HG03025 (cell line): ENCODE measurements at regions not wholly inside any gene's neighbourhood (a gene's known extent, or its start where the extent isn't known, plus 50 kb on each side); places are given as distances from the start of the nearest gene placed in this dataset.

Source experiments
- ATAC-seq: cut with Tn5 transposase; IDR thresholded peaks from one replicate; pipeline ENCODE4 v1.9.1; 2021; ENCODE audit warnings: mild to moderate bottlenecking, moderate library complexity; ENCODE audit not compliant: unreplicated experiment, low FRiP score

- no peak for ATAC-seq
These were observed 212.0 kb upstream of the MYT1L start for GRCh38 chr2:2542966-2543611.

DNA sequence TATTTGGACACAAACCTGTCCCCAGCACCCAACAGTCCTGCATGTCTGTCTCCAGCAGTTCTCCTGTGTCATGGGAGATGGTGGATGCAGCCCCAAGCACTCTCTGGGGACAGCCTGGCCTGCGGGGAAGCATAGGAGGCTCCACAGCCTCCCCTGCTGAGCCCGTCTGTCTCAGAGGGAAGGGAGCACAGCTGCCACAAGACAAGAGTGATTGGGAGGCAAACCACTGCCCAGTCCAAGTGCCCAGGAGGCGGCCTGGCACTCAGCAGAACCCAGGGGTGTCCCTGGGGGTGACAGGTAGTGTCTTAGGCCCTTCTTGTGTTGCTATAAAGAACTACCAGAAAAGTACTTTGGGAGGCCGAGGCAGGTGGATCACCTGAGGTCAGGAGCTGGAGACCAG is 211.2 kb upstream of the MYT1L start:
- ATAC-seq, result no peak

DNA sequence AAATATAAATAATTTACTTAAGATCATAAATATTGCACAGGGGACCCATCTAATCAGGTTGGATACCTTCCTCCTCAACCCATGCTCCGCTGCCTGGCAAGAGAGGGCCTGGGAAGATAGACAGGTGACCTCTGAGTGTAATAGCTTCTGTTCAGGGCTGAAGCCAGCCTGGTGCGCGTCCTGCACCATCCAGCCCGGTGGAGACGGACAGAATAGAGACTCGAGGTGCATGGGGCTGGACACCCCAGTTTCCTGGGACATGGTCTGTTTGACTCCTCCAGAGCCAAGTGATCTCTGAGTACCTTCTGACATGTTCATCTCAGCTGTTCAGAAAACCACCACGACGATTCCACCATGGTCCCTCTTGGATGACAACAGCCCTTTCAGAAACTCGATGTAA is 209.3 kb upstream of the MYT1L start:
- no peak for ATAC-seq

- no peak for ATAC-seq
These were observed 205.5 kb upstream of the MYT1L start for GRCh38 chr2:2536416-2537056.

DNA sequence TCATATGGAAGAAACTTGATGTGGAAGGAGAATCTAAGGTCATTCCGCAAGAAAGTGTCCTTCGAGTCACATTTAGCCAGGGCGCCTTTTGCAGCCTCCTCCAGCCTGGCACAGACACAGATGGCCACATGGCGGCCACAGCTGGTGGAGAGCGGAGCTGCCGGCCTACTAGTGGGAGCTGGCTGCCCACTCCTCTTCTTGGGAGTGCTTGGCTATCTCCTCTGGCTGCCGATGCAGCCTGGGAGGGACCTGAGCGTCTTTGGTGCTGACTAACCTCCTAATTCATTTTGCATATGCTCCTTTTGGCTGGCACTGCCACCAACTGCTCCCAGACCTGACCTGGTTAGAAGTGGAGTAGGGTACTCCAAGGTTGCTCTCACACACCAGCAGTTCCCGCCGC is 199.3 kb upstream of the MYT1L start:
- no peak for ATAC-seq

DNA sequence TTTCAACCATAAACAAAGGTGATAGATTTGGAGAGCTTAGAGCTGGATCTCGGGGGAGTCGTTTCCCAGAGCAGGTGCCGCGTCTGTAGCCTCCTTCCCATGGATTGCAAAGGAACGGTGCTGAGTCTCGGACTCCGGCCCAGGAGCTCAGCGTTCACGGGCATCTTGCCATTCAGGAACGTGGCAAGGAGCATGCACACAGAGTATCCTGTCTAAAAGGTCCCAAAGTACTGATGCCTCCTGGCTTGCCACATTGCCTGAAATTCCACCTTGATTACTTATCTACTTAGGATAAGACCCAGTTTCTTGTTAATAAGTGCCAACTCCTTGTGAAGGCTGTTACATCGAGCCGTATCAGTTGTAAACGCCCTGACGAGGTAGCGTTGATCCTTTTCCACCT is 197.8 kb upstream of the MYT1L start:
- no peak for ATAC-seq

GRCh38 chr2:2527148-2527547 is 196.1 kb upstream of the MYT1L start:
- no peak for ATAC-seq

DNA sequence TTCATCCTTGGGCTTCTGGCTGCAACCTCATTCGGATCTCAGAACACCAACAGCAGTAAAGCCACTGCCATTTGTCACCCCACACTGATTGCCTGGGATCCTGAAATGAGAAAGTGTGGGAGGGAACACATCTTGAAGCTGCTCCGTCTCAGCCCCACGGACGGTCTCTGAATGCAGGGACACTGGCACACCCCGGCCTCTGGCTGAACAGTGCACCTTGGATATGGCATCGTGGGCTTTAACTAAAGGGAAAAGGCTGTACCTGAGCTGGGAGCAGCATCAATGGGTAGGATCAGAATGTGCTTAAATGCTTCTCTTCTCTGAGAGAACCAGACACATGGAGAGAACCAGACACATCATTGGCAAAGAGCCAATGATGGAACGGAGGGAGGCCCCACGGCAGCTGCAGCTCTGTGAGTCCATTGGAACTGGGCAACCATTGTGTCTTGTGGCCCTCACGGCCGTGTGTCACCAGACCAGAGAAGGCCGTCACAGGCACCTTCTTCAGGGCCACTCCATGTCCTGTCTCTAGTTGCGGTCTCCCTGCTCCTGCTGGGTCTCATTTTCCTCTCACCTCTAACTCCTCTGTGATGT is 193.4 kb upstream of the MYT1L start:
- ATAC-seq, result no peak

- no peak for ATAC-seq
These were observed 192.6 kb upstream of the MYT1L start for GRCh38 chr2:2523461-2524347.

GRCh38 chr2:2520401-2520811 is 189.3 kb upstream of the MYT1L start:
- no peak for ATAC-seq

DNA sequence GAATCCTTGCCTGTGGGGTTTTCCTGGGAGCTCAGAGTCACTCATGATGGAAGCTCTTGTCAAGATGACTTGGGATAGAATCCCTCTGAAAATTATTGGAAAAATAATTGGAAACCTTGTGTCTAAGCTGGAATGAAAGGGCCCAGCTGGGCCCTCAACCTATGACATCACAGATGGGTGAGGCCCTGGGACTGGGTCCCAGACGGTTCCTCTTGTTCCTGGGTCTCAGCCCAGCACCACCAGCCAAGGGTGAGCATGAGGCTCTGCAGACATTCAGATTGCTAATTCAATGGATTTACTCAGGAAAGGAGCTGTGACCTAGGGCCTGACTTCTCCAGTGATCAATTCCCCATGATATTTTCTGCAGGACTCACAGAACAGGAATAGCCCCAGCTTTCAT is 188.3 kb upstream of the MYT1L start:
- ATAC-seq, result no peak

DNA sequence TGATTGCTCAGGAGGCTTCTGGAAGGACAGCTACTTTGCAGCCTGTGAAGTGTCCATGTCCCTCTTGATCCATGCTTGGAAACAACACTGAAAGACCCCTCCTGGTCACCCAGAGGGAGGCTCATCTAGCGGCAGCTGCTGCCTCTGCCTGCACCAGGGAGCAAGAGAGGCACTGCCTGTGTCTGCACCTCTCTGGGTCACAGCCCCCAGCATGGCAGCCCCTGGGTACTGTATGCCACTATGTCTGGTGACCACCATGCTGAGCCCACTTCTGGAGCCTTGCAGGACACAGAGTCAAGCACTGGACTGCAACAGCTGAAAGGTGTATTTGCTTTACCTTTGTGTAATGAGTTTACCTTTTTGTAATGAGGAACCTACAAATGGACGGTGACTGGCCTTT is 186.3 kb upstream of the MYT1L start:
- no peak for ATAC-seq

DNA sequence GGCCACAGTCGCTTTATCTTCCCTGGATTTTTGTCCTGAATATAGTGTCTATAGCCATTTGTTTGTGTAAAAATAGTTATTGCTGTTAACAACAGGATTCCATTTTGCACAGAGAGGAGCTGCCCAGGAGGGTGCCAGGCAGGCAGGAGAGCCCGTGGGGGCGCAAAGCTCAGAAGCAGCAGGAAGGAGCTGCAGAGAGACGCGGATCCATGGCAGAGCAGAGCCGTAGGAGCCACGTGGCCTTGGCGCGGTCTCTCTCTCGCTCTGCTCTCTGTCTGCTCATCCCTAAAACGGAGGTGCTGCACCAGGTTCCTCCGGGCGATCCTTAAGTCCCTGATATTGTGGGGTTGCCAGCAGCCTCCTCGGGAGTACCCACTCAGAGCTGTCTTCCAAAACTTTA is 185.3 kb upstream of the MYT1L start:
- ATAC-seq, result no peak

GRCh38 chr2:2512931-2513330 is 181.9 kb upstream of the MYT1L start:
- no peak for ATAC-seq

DNA sequence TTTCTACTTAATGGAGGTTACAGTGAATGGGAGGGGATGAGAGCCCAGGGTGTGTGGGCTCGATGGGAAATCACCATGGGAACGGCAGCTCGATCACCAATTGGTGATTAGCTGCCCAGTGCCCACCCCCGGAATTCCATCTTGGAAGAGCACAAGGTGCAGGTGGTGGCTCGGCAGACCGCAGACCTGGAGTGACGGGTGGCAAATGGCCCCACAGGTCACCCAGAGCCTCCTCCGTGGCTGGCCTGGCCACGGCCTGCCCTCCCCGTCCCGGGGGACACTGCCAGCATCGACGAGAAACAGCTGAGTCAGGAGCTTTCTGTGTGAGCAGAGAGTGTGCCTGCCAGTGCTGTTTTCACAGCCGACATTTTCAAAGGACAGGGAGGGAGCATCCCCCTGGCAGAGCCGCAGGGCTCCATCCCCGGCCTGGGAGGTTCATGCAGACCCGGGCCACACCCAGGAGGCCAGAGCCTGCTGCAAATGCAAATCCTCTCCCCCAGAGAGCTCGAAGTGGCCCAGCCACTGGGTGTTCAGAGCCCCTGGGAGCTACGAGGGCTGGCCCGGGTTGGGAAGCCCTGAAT is 176.4 kb upstream of the MYT1L start:
- no peak for ATAC-seq

DNA sequence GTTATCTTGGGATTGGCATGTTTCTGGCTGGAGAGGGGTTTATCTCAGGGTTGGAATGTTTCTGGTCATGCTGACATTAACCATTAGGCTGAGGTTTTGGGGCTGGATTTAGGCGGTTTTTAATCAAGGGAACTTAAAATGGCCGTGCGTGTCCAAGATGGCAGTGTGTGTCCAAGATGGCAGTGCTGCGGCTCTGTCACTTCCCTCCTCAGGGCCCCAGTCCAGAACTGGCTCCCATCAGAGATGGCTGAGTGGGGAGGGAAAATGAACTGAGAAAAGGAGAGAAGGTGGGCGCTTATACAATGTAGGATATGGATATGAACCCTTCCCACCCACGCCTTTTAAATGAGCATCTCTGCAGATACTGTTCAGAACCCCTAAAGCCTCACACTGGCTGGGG is 175.5 kb upstream of the MYT1L start:
- ATAC-seq, result no peak

GRCh38 chr2:2505604-2506003 is 174.5 kb upstream of the MYT1L start:
- no peak for ATAC-seq

DNA sequence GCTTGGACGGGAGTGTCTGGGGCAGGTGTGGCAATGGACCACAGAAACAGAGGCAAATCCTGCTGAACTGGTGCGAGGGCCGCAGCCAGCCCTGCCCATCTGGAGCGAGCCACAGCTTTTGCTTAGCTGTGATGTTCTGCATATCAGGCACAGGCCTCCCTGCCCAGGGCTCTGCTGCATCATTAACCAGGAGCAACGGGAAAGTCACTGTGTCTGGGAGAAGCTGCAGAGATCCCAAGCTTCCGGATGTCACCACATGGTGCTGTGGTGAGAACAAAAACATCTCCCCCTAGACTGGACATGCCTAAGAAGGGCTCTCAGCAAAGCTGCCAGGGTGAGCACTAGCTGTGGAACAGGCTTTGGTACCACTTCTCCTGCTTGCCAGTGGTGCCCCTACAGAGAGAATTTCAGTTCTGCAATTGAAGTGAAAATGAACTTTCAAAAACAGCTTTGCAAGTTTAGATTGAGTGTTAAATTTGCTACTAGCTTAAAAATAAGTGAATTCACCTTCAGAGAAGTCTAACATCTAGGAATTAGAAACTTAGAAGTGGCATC is 172.9 kb upstream of the MYT1L start:
- ATAC-seq, result no peak

GRCh38 chr2:2502201-2502549 is 171.1 kb upstream of the MYT1L start:
- ATAC-seq, result no peak

- no peak for ATAC-seq
These were observed 170.6 kb upstream of the MYT1L start for GRCh38 chr2:2501454-2502200.
